ENCODE measurements at regions not wholly inside any gene's neighbourhood (a gene's known extent, or its start where the extent isn't known, plus 50 kb on each side); places are given as distances from the start of the nearest gene placed in this dataset.

DNA sequence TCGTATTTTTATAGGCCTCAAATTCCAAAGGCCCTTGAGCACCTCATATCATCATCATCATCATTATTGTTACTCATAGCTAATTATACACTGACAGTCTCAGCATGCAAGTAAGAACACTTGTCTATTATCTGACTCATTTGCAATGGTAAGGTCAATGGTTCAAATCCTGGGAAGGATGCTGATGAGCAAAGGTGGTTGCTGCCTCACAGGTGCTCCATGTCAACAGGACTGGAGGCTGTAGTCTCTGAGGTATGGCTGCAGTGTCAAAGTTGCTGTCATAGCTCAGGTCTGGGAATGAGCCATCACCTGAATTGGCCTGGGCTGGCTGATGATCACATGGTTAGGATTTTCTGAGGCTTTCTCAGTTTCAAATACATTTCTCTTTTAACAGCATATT lies 379.3 kb downstream of the BCL11A start:
- H3K27ac Mint-ChIP-seq = no peak overlapping the region
- no peaks in the 10 kb centered on the region for H3K27me3 Mint-ChIP-seq (ENCODE audit: low read depth)

GRCh38 chr2:60172801-60173200 lies 380.7 kb downstream of the BCL11A start:
- no peaks in the 10 kb centered on the region for H3K4me1 Mint-ChIP-seq (ENCODE audit: low read depth)
- H3K4me3 Mint-ChIP-seq = no peak overlapping the region
- no peak overlapping the region for H3K27ac Mint-ChIP-seq
- no peaks in the 10 kb centered on the region for H3K9me3 Mint-ChIP-seq
- no peaks in the 10 kb centered on the region for H3K27me3 Mint-ChIP-seq (ENCODE audit: low read depth)
- H3K36me3 Mint-ChIP-seq (ENCODE audit: low read depth) = no peaks in the 10 kb centered on the region

More for the DNA sequence above, 379.3 kb downstream of the BCL11A start:
- no peak overlapping the region for H3K4me3 Mint-ChIP-seq
- H3K4me1 Mint-ChIP-seq (ENCODE audit: low read depth) = no peaks in the 10 kb centered on the region
- H3K9me3 Mint-ChIP-seq = no peaks in the 10 kb centered on the region
- H3K36me3 Mint-ChIP-seq (ENCODE audit: low read depth) = no peaks in the 10 kb centered on the region

DNA sequence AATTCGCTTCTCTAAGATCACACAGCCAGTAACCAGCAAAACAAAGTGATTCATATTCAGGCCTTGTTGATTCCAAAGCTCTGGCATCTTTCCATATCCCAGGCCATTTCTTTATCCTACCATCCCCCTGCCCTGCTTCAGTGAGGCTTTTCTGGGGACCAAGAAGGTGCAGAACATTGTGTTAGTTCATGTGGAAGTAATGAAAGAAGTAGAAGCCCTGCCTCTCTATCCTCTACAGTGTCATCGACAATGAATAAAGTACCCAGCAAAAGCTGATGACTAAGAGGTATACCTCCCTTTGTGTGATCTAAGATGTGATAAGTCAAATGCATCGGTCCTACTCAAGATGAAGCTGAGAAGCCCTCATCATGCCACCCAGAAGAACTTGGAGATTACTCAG lies 383.2 kb downstream of the BCL11A start:
- Mint-ChIP-seq H3K9me3 (no peaks in the 10 kb centered on the region), H3K4me3 (no peak overlapping the region), H3K4me1 (ENCODE audit: low read depth) (no peaks in the 10 kb centered on the region), H3K27ac (no peak overlapping the region), H3K27me3 (ENCODE audit: low read depth) (no peaks in the 10 kb centered on the region), H3K36me3 (ENCODE audit: low read depth) (no peaks in the 10 kb centered on the region)

- Mint-ChIP-seq H3K36me3 (ENCODE audit: low read depth) (no peaks in the 10 kb centered on the region), H3K4me1 (ENCODE audit: low read depth) (no peaks in the 10 kb centered on the region), H3K27ac (no peak overlapping the region), H3K4me3 (no peak overlapping the region), H3K9me3 (no peaks in the 10 kb centered on the region), H3K27me3 (ENCODE audit: low read depth) (no peaks in the 10 kb centered on the region)
Measured at GRCh38 chr2:60168247-60168646, 385.2 kb downstream of the BCL11A start.

DNA sequence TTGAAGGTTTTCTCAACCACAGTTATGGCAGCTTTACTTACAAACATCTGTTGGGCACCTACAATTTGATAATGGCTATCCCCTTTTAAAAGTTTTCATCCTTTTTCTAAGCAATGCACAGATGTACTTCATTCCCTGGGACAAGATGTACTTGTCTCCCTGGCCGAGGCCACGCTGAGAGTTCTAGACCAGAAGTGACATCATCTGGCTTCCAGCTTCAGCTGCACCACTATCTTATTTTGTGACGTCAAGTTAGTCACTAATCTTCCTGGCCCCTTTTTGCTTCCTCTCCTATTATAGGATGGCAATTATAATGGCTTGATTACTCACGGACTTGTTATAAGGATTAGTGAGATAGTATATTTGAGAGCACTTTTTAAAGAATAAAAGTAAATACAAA lies 386.4 kb downstream of the BCL11A start:
- Mint-ChIP-seq H3K27ac (no peak overlapping the region), H3K4me1 (ENCODE audit: low read depth) (no peaks in the 10 kb centered on the region), H3K27me3 (ENCODE audit: low read depth) (no peaks in the 10 kb centered on the region), H3K36me3 (ENCODE audit: low read depth) (no peaks in the 10 kb centered on the region), H3K9me3 (no peaks in the 10 kb centered on the region), H3K4me3 (no peak overlapping the region)

DNA sequence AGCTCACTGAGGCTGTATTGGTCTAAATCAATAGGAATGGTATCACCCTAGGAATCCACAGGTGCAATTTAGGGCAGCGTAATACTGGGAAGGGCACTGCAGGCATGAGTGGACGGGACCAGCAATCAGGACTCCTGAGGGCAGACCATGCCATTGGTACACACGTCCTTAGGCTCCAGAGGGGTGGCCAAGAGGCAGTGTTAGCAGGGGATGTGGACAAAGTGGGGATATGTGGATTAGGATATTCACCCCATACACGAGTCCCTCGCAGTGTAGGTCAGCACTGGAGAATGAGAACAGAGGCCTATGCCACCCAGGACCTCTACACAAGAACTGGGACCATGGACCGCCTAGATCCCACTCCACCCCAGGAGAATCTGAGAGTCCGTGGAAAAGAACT lies 389.8 kb downstream of the BCL11A start:
- Mint-ChIP-seq H3K27me3 (ENCODE audit: low read depth) (no peaks in the 10 kb centered on the region), H3K4me3 (no peak overlapping the region), H3K27ac (no peak overlapping the region), H3K4me1 (ENCODE audit: low read depth) (no peaks in the 10 kb centered on the region), H3K9me3 (no peaks in the 10 kb centered on the region), H3K36me3 (ENCODE audit: low read depth) (no peaks in the 10 kb centered on the region)

DNA sequence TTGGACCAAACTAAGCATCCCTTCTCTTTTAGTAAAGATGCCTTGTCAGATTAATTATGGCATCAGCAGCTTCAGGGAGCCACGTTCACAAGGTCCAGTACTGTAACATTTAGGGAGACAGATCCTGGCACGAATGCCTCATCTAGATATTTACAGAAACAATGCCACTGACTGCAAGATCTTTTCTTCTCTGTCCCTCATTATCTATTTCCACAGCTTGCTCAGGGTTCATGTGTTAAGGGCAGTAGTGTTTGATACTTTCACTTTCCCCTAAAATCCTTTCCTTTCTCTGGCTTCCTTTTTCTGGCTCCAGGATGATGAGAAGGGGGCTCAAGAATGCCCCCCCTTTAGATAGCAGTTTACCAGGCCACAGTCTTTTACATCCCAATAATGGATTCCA lies 393.9 kb downstream of the BCL11A start:
- Mint-ChIP-seq H3K4me1 (ENCODE audit: low read depth) (no peaks in the 10 kb centered on the region), H3K4me3 (no peak overlapping the region), H3K36me3 (ENCODE audit: low read depth) (no peaks in the 10 kb centered on the region), H3K9me3 (no peaks in the 10 kb centered on the region), H3K27me3 (ENCODE audit: low read depth) (no peaks in the 10 kb centered on the region), H3K27ac (no peak overlapping the region)

DNA sequence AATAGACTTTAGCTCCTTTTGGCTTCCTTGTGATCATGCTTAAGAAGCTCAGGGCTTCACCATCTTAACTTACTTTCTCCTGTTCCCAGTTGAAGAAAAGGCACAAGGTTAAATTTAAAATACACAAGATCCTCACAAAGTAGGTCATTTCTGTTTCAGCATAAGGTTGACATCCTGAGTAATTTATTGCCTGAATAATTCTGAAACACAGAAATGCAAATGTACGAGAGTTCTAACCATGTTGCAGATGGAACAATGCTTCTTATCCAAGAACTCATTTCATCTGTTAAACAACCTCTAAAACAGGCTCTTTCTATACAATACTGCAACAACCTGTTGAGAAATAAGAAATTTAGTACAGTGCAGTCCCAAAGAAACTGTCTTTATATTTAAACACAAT lies 395.2 kb downstream of the BCL11A start:
- H3K9me3 Mint-ChIP-seq = no peaks in the 10 kb centered on the region
- peaks cover 9% of the 10 kb centered on the region for H3K27me3 Mint-ChIP-seq (ENCODE audit: low read depth)
- H3K27ac Mint-ChIP-seq = no peak overlapping the region
- no peaks in the 10 kb centered on the region for H3K36me3 Mint-ChIP-seq (ENCODE audit: low read depth)
- H3K4me3 Mint-ChIP-seq = no peak overlapping the region
- H3K4me1 Mint-ChIP-seq (ENCODE audit: low read depth) = no peaks in the 10 kb centered on the region

GRCh38 chr2:60157283-60157682 lies 396.2 kb downstream of the BCL11A start:
- Mint-ChIP-seq H3K27ac (no peak overlapping the region), H3K27me3 (ENCODE audit: low read depth) (peaks cover 9% of the 10 kb centered on the region), H3K9me3 (peaks cover 2% of the 10 kb centered on the region), H3K36me3 (ENCODE audit: low read depth) (no peaks in the 10 kb centered on the region), H3K4me1 (ENCODE audit: low read depth) (no peaks in the 10 kb centered on the region), H3K4me3 (no peak overlapping the region)

DNA sequence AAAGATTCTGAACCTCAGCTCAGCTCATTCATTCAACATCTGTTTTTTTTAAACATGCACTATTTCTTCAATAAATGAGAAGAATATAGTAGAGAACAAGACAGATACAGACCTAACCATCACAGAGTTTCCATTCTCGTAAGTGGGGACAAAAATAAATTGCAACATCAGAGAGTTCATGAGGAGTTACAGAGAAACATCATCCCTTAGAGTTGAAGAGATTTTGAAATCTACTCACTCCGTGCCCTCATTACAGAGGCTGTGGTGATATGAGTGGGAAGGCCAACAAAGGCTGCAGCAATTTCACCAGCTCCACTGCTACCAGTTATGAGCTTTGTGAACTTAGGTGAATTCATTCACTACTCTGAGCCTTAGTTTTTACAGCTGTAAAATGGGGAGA lies 399.3 kb downstream of the BCL11A start:
- H3K4me1 Mint-ChIP-seq (ENCODE audit: low read depth) = peaks cover 2% of the 10 kb centered on the region
- H3K9me3 Mint-ChIP-seq = peaks cover 4% of the 10 kb centered on the region
- no peak overlapping the region for H3K27ac Mint-ChIP-seq
- H3K4me3 Mint-ChIP-seq = no peak overlapping the region
- peaks cover 9% of the 10 kb centered on the region for H3K27me3 Mint-ChIP-seq (ENCODE audit: low read depth)
- no peaks in the 10 kb centered on the region for H3K36me3 Mint-ChIP-seq (ENCODE audit: low read depth)

DNA sequence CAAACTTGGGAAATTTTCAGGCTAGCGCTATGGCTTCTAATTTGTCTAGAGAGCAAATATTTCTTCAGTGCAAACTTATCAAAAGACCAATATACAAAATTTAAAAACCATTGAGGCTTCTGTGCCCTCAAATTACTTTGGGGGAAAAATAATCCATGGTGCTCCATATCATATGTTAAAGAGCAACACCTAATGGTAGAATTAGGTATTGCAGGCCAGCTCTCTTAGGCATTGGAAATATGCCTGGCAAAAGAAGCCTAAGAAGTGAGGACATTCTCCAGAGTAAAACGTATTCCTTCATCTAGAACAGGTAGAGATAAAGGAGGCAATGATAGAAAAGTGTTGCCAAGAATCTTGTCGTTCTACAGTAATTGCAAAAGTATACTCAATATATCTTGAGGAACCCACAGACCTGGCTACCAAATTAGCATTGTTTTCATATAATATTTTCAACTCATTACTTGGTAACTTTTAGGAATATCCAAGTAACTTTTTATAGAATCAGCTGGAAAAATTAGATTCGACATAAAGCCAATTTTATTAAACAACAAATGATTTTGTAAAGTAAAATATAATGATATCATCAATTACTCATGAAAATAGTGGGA lies 401.1 kb downstream of the BCL11A start:
- Mint-ChIP-seq H3K4me3 (no peak overlapping the region), H3K4me1 (ENCODE audit: low read depth) (peaks cover 2% of the 10 kb centered on the region), H3K9me3 (peaks cover 4% of the 10 kb centered on the region), H3K27ac (no peak overlapping the region), H3K36me3 (ENCODE audit: low read depth) (no peaks in the 10 kb centered on the region), H3K27me3 (ENCODE audit: low read depth) (peaks cover 9% of the 10 kb centered on the region)

- Mint-ChIP-seq H3K4me3 (no peak overlapping the region), H3K36me3 (ENCODE audit: low read depth) (no peaks in the 10 kb centered on the region), H3K27ac (no peak overlapping the region), H3K9me3 (peaks cover 4% of the 10 kb centered on the region), H3K4me1 (ENCODE audit: low read depth) (peaks cover 2% of the 10 kb centered on the region), H3K27me3 (ENCODE audit: low read depth) (peaks cover 6% of the 10 kb centered on the region)
Measured at GRCh38 chr2:60149176-60149575, 404.3 kb downstream of the BCL11A start.

GRCh38 chr2:60148716-60149115 lies 404.7 kb downstream of the BCL11A start:
- Mint-ChIP-seq H3K4me1 (ENCODE audit: low read depth) (peaks cover 2% of the 10 kb centered on the region), H3K4me3 (no peak overlapping the region), H3K9me3 (peaks cover 4% of the 10 kb centered on the region), H3K27me3 (ENCODE audit: low read depth) (peaks cover 1% of the 10 kb centered on the region), H3K36me3 (ENCODE audit: low read depth) (no peaks in the 10 kb centered on the region), H3K27ac (no peak overlapping the region)

- Mint-ChIP-seq H3K4me3 (no peak overlapping the region), H3K27ac (no peak overlapping the region), H3K27me3 (ENCODE audit: low read depth) (no peaks in the 10 kb centered on the region), H3K4me1 (ENCODE audit: low read depth) (no peaks in the 10 kb centered on the region), H3K36me3 (ENCODE audit: low read depth) (no peaks in the 10 kb centered on the region), H3K9me3 (peaks cover 9% of the 10 kb centered on the region)
Measured at GRCh38 chr2:60140185-60140584, 413.3 kb downstream of the BCL11A start.

- Mint-ChIP-seq H3K4me1 (ENCODE audit: low read depth) (no peaks in the 10 kb centered on the region), H3K27me3 (ENCODE audit: low read depth) (no peaks in the 10 kb centered on the region), H3K27ac (no peak overlapping the region), H3K4me3 (no peak overlapping the region), H3K36me3 (ENCODE audit: low read depth) (no peaks in the 10 kb centered on the region), H3K9me3 (peaks cover 12% of the 10 kb centered on the region)
Measured at GRCh38 chr2:60136913-60137312, 416.5 kb downstream of the BCL11A start.

GRCh38 chr2:60127191-60127590 lies 426.3 kb downstream of the BCL11A start:
- H3K4me3 Mint-ChIP-seq = no peak overlapping the region
- H3K4me1 Mint-ChIP-seq (ENCODE audit: low read depth) = no peaks in the 10 kb centered on the region
- H3K27ac Mint-ChIP-seq = no peak overlapping the region
- peaks cover 6% of the 10 kb centered on the region for H3K9me3 Mint-ChIP-seq
- no peaks in the 10 kb centered on the region for H3K36me3 Mint-ChIP-seq (ENCODE audit: low read depth)
- no peaks in the 10 kb centered on the region for H3K27me3 Mint-ChIP-seq (ENCODE audit: low read depth)

All from T-helper 1 cell treated with Interleukin-12 subunit alpha and Interleukin-12 subunit beta and Interleukin-4 antibody, amounts not matched to agents 30 μg/mL and 1 μg/mL, for 36 hours (primary cell).